ENCODE measurements at regions not wholly inside any gene's neighbourhood (a gene's known extent, or its start where the extent isn't known, plus 50 kb on each side); places are given as distances from the start of the nearest gene placed in this dataset.

DNA sequence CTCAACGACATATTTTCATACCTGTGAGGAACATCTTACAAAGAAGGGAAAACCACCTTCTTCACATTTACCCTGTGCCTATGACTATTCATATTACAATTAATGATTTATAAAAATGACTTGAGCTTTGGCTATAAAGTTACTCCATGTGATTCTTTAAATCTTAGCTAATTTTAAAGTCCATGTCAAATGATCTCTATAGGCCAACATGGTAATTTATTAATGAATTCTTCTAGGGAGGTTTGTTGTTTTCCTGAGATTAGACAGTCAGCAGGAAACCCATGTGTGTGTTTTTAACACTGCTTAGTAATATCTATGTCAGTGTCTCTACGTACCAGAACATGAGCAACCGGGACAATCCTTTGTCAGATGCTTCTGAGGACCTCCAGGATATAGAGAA is 307.3 kb downstream of the IPMK start:
- TF ChIP-seq, protein P1, sequence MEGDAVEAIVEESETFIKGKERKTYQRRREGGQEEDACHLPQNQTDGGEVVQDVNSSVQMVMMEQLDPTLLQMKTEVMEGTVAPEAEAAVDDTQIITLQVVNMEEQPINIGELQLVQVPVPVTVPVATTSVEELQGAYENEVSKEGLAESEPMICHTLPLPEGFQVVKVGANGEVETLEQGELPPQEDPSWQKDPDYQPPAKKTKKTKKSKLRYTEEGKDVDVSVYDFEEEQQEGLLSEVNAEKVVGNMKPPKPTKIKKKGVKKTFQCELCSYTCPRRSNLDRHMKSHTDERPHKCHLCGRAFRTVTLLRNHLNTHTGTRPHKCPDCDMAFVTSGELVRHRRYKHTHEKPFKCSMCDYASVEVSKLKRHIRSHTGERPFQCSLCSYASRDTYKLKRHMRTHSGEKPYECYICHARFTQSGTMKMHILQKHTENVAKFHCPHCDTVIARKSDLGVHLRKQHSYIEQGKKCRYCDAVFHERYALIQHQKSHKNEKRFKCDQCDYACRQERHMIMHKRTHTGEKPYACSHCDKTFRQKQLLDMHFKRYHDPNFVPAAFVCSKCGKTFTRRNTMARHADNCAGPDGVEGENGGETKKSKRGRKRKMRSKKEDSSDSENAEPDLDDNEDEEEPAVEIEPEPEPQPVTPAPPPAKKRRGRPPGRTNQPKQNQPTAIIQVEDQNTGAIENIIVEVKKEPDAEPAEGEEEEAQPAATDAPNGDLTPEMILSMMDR (IDR thresholded peaks at IDR 0.05), result no peak
- TF ChIP-seq POLR2A (IDR thresholded peaks at IDR 0.05), result no peak
